ENCODE measurements at regions not wholly inside any gene's neighbourhood (a gene's known extent, or its start where the extent isn't known, plus 50 kb on each side); places are given as distances from the start of the nearest gene placed in this dataset.

GRCh38 chr9:26057050-26057449 is 378.8 kb upstream of the TUSC1 start:
- no peak for TF ChIP-seq CREB1 (IDR thresholded peaks at IDR 0.05; ENCODE audit: low read depth)
- TF ChIP-seq TAF1 (IDR thresholded peaks at IDR 0.05; ENCODE audit: low read depth), result no peak
- no peak for TF ChIP-seq RAD21 (IDR thresholded peaks at IDR 0.05; ENCODE audit: low read depth)
- no peak for TF ChIP-seq EGR1 (IDR thresholded peaks at IDR 0.05)
- TF ChIP-seq YY1 (IDR thresholded peaks at IDR 0.05; ENCODE audit: low read depth), result no peak
- no peak for TF ChIP-seq TCF12 (IDR thresholded peaks at IDR 0.05; ENCODE audit: low read depth)
- TF ChIP-seq EP300 (IDR thresholded peaks at IDR 0.05; ENCODE audit: borderline replicate concordance), result no peak
- TF ChIP-seq NFIC (IDR thresholded peaks at IDR 0.05), result no peak
- TF ChIP-seq FOXM1 (IDR thresholded peaks at IDR 0.05; ENCODE audit: borderline replicate concordance, low read depth), result no peak
- no peak for TF ChIP-seq ZBTB7A (IDR thresholded peaks at IDR 0.05; ENCODE audit: low read depth)
- no peak for TF ChIP-seq TEAD4 (IDR thresholded peaks at IDR 0.05)
- TF ChIP-seq CEBPB (IDR thresholded peaks at IDR 0.05), result no peak
- TF ChIP-seq USF1 (IDR thresholded peaks at IDR 0.05), result no peak
- TF ChIP-seq REST (IDR thresholded peaks at IDR 0.05; ENCODE audit: low read depth), result no peak
- TF ChIP-seq MAX (IDR thresholded peaks at IDR 0.05), result no peak

GRCh38 chr9:26054600-26055520 is 376.6 kb upstream of the TUSC1 start:
- TF ChIP-seq CREB1 (IDR thresholded peaks at IDR 0.05; ENCODE audit: low read depth), result no peak
- TF ChIP-seq EGR1 (IDR thresholded peaks at IDR 0.05), result no peak
- TF ChIP-seq FOXM1 (IDR thresholded peaks at IDR 0.05; ENCODE audit: borderline replicate concordance, low read depth), result no peak
- TF ChIP-seq USF1 (IDR thresholded peaks at IDR 0.05), result no peak
- TF ChIP-seq EP300 (IDR thresholded peaks at IDR 0.05; ENCODE audit: borderline replicate concordance), result no peak
- TF ChIP-seq TAF1 (IDR thresholded peaks at IDR 0.05; ENCODE audit: low read depth), result no peak
- no peak for TF ChIP-seq NFIC (IDR thresholded peaks at IDR 0.05)
- no peak for TF ChIP-seq MAX (IDR thresholded peaks at IDR 0.05)
- TF ChIP-seq YY1 (IDR thresholded peaks at IDR 0.05; ENCODE audit: low read depth), result no peak

- TF ChIP-seq CEBPB (IDR thresholded peaks at IDR 0.05) (no peak), TEAD4 (IDR thresholded peaks at IDR 0.05) (no peak), YY1 (IDR thresholded peaks at IDR 0.05; ENCODE audit: low read depth) (no peak), EGR1 (IDR thresholded peaks at IDR 0.05) (no peak), ZBTB7A (IDR thresholded peaks at IDR 0.05; ENCODE audit: low read depth) (no peak), REST (IDR thresholded peaks at IDR 0.05; ENCODE audit: low read depth) (no peak), TCF12 (IDR thresholded peaks at IDR 0.05; ENCODE audit: low read depth) (no peak), RAD21 (IDR thresholded peaks at IDR 0.05; ENCODE audit: low read depth) (no peak), MAX (IDR thresholded peaks at IDR 0.05) (no peak), TAF1 (IDR thresholded peaks at IDR 0.05; ENCODE audit: low read depth) (no peak), FOXM1 (IDR thresholded peaks at IDR 0.05; ENCODE audit: borderline replicate concordance, low read depth) (no peak), NFIC (IDR thresholded peaks at IDR 0.05) (no peak)
Observed at GRCh38 chr9:26053954-26054353, 375.7 kb upstream of the TUSC1 start.

- no peak for TF ChIP-seq YY1 (IDR thresholded peaks at IDR 0.05; ENCODE audit: low read depth)
- TF ChIP-seq TEAD4 (IDR thresholded peaks at IDR 0.05), result no peak
- no peak for TF ChIP-seq NFIC (IDR thresholded peaks at IDR 0.05)
- TF ChIP-seq EGR1 (IDR thresholded peaks at IDR 0.05), result no peak
- no peak for TF ChIP-seq REST (IDR thresholded peaks at IDR 0.05; ENCODE audit: low read depth)
- TF ChIP-seq ZBTB7A (IDR thresholded peaks at IDR 0.05; ENCODE audit: low read depth), result no peak
- TF ChIP-seq MAX (IDR thresholded peaks at IDR 0.05), result no peak
- TF ChIP-seq TAF1 (IDR thresholded peaks at IDR 0.05; ENCODE audit: low read depth), result no peak
- no peak for TF ChIP-seq EP300 (IDR thresholded peaks at IDR 0.05; ENCODE audit: borderline replicate concordance)
- TF ChIP-seq USF1 (IDR thresholded peaks at IDR 0.05), result no peak
- TF ChIP-seq RAD21 (IDR thresholded peaks at IDR 0.05; ENCODE audit: low read depth), result no peak
- no peak for TF ChIP-seq TCF12 (IDR thresholded peaks at IDR 0.05; ENCODE audit: low read depth)
- no peak for TF ChIP-seq CREB1 (IDR thresholded peaks at IDR 0.05; ENCODE audit: low read depth)
- TF ChIP-seq CEBPB (IDR thresholded peaks at IDR 0.05), result no peak
Observed at GRCh38 chr9:26043431-26043830, 365.2 kb upstream of the TUSC1 start.

Data from Ishikawa (cell line).